Mesendoderm (in vitro differentiated cells): ENCODE measurements at regions not wholly inside any gene's neighbourhood (a gene's known extent, or its start where the extent isn't known, plus 50 kb on each side); places are given as distances from the start of the nearest gene placed in this dataset.

Experiments
- DNase-seq: peaks from one replicate; pipeline ENCODE4 v3.0.0; 2013
- H2AK5ac ChIP-seq: 2 replicates; pipeline ENCODE4 v1.6.1; 2013; ENCODE audit warnings: low read length, inconsistent platforms
- H2BK120ac ChIP-seq: 2 replicates; pipeline ENCODE4 v1.6.1; 2013; ENCODE audit warnings: low read depth, mild to moderate bottlenecking, low read length, moderate library complexity, mixed read lengths
- H2BK15ac ChIP-seq: replicated peaks from 2 replicates; pipeline ENCODE4 v1.6.1; 2013; ENCODE audit warnings: low read depth, mild to moderate bottlenecking, moderate library complexity
- H2BK5ac ChIP-seq: 2 replicates; pipeline ENCODE4 v1.6.1; 2013; ENCODE audit warnings: low read length, inconsistent platforms
- H3K18ac ChIP-seq: 2 replicates; pipeline ENCODE4 v1.6.1; 2013; ENCODE audit warnings: mild to moderate bottlenecking, low read length, mixed read lengths
- H3K23ac ChIP-seq: one replicate; pipeline ENCODE4 v1.6.1; 2013; ENCODE audit warnings: low read length
- H3K27ac ChIP-seq: 2 replicates; pipeline ENCODE4 v1.5.1; 2013; ENCODE audit warnings: low read depth, mild to moderate bottlenecking, inconsistent platforms, low read length, moderate library complexity
- H3K27me3 ChIP-seq: 2 replicates; pipeline ENCODE4 v1.6.1; 2013; ENCODE audit warnings: low read length, control low read depth, mild to moderate bottlenecking, inconsistent platforms; ENCODE audit not compliant: insufficient read depth, poor library complexity
- H3K36me3 ChIP-seq: 2 replicates; pipeline ENCODE4 v1.6.1; 2013; ENCODE audit warnings: low read length, inconsistent platforms; ENCODE audit not compliant: control insufficient read depth, insufficient read depth
- H3K4ac ChIP-seq: one replicate; pipeline ENCODE4 v1.6.1; 2013; ENCODE audit warnings: low read depth, mild to moderate bottlenecking, low read length, moderate library complexity
- H3K4me1 ChIP-seq: 2 replicates; pipeline ENCODE4 v1.6.1; 2013; ENCODE audit warnings: low read depth, low read length, inconsistent platforms; ENCODE audit not compliant: control insufficient read depth
- H3K4me2 ChIP-seq: 2 replicates; pipeline ENCODE4 v1.6.1; 2013; ENCODE audit warnings: low read length
- H3K4me3 ChIP-seq: 2 replicates; pipeline ENCODE4 v1.5.1; 2013; ENCODE audit warnings: mild to moderate bottlenecking, low read length
- H3K56ac ChIP-seq: one replicate; pipeline ENCODE4 v1.6.1; 2013; ENCODE audit warnings: low read length
- H3K79me1 ChIP-seq: 2 replicates; pipeline ENCODE4 v1.6.1; 2013; ENCODE audit warnings: low read length, inconsistent platforms
- H3K79me2 ChIP-seq: 2 replicates; pipeline ENCODE4 v1.6.1; 2013; ENCODE audit warnings: mild to moderate bottlenecking, low read length; ENCODE audit not compliant: control insufficient read depth, insufficient read depth
- H3K9ac ChIP-seq: 2 replicates; pipeline ENCODE4 v1.6.1; 2013; ENCODE audit warnings: low read length, inconsistent platforms
- H4K5ac ChIP-seq: one replicate; pipeline ENCODE4 v1.6.1; 2013; ENCODE audit warnings: low read length
- H4K8ac ChIP-seq: one replicate; pipeline ENCODE4 v1.6.1; 2013; ENCODE audit warnings: low read depth, mild to moderate bottlenecking, control low read depth, low read length, moderate library complexity
- WGBS: extraction: QIAGEN DNeasy Blood & Tissue Kit; methylation state at CpG from one replicate; pipeline ENCODE4 v1.1.7; 2013; ENCODE audit warnings: low lambda C conversion rate, missing lambda C conversion rate; ENCODE audit not compliant: insufficient coverage; ENCODE audit errors: extremely low coverage; 5-methylcytosine and 5-hydroxymethylcytosine counted together

DNA sequence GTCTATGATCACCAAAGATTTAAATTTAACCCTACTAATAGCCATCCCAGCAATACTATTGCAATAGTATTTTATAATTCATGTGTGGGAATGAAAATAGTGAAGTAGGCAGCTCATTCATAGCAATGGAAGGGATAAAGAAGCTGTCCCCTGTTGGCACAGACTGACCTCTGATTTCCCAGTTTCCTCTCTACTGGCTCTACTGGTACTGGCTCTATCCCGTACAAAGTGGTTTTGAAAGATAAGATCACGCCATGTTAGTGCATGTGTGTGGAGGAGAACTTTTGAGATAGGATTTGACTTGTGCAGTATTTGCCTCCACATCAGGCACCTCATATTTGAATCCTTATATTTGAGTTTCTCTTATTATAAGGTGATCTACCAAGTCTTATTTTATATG, 227.3 kb upstream of the ADGRL2 start:
- H2BK120ac ChIP-seq = no peak overlapping the region
- no peaks in the 10 kb centered on the region for H3K79me2 ChIP-seq
- H2BK5ac ChIP-seq = no peak overlapping the region
- H4K8ac ChIP-seq = no peak overlapping the region
- H4K5ac ChIP-seq = no peak overlapping the region
- no peaks in the 10 kb centered on the region for H3K36me3 ChIP-seq
- peaks cover 2% of the 10 kb centered on the region for H3K4me1 ChIP-seq
- no peak overlapping the region for H3K4ac ChIP-seq
- no peak for DNase-seq
- H3K23ac ChIP-seq = no peak overlapping the region
- H3K27me3 ChIP-seq = no peaks in the 10 kb centered on the region
- H3K27ac ChIP-seq = no peak overlapping the region
- no peak overlapping the region for H3K56ac ChIP-seq
- no peak overlapping the region for H3K4me2 ChIP-seq
- WGBS = no CpG with 5 or more reads among the region's 2 CpGs
- no peak overlapping the region for H2AK5ac ChIP-seq
- no peak overlapping the region for H3K18ac ChIP-seq
- no peak overlapping the region for H3K4me3 ChIP-seq
- H3K9ac ChIP-seq = no peak overlapping the region
- no peaks in the 10 kb centered on the region for H3K79me1 ChIP-seq
- no peak overlapping the region for H2BK15ac ChIP-seq

DNA sequence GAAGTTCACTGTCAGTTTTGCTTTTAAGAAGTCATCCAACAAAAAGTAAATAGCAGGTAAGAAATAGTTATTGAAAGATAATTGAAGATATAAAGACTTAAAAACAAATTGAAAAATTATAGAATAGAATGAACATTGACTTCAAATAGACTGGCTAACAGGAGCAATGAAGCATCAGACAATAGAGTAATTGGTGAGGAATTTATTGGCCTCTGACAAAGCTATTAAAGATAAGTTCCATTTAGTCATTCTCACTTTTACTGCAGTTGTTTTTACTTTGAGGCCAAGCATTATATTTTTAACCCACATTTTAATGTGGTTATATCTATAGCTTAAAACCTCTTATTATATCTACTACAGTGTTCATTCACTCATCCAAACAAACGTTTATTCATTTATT, 228.8 kb upstream of the ADGRL2 start:
- Histone ChIP-seq H3K4me3 (no peak overlapping the region), H2BK5ac (no peak overlapping the region), H3K18ac (no peak overlapping the region), H3K4me2 (no peak overlapping the region), H4K5ac (no peak overlapping the region), H2BK15ac (no peak overlapping the region), H2AK5ac (no peak overlapping the region), H3K27me3 (no peaks in the 10 kb centered on the region), H3K36me3 (no peaks in the 10 kb centered on the region), H3K4ac (no peak overlapping the region), H2BK120ac (no peak overlapping the region), H3K56ac (no peak overlapping the region), H3K23ac (no peak overlapping the region), H3K79me1 (no peaks in the 10 kb centered on the region), H4K8ac (no peak overlapping the region), H3K4me1 (peaks cover 2% of the 10 kb centered on the region), H3K27ac (no peak overlapping the region), H3K9ac (no peak overlapping the region), H3K79me2 (no peaks in the 10 kb centered on the region)
- no peak for DNase-seq
- WGBS = 100% methylated on average over 1 of the region's 1 CpG

GRCh38 chr1:81569761-81570160, 231.0 kb upstream of the ADGRL2 start:
- Histone ChIP-seq H3K4me3 (no peak overlapping the region), H3K56ac (no peak overlapping the region), H4K8ac (no peak overlapping the region), H3K27me3 (no peaks in the 10 kb centered on the region), H3K23ac (no peak overlapping the region), H3K4me1 (peaks cover 2% of the 10 kb centered on the region), H3K9ac (no peak overlapping the region), H2AK5ac (no peak overlapping the region), H2BK120ac (no peak overlapping the region), H3K79me1 (no peaks in the 10 kb centered on the region), H3K4ac (no peak overlapping the region), H4K5ac (no peak overlapping the region), H3K36me3 (no peaks in the 10 kb centered on the region), H3K18ac (no peak overlapping the region), H2BK5ac (no peak overlapping the region), H3K4me2 (no peak overlapping the region), H3K27ac (no peak overlapping the region), H2BK15ac (no peak overlapping the region), H3K79me2 (no peaks in the 10 kb centered on the region)
- no peak for DNase-seq
- WGBS = no CpG with 5 or more reads among the region's 1 CpG

- H3K23ac ChIP-seq = no peak overlapping the region
- H3K56ac ChIP-seq = no peak overlapping the region
- H2AK5ac ChIP-seq = no peak overlapping the region
- H4K5ac ChIP-seq = no peak overlapping the region
- H2BK5ac ChIP-seq = no peak overlapping the region
- H3K18ac ChIP-seq = no peak overlapping the region
- no peak overlapping the region for H2BK15ac ChIP-seq
- H3K27ac ChIP-seq = no peak overlapping the region
- DNase-seq = no peak
- no peak overlapping the region for H2BK120ac ChIP-seq
- H3K4me3 ChIP-seq = no peak overlapping the region
- no peak overlapping the region for H3K4me2 ChIP-seq
- H3K27me3 ChIP-seq = no peaks in the 10 kb centered on the region
- no peak overlapping the region for H3K4ac ChIP-seq
- H3K79me2 ChIP-seq = no peaks in the 10 kb centered on the region
- no peak overlapping the region for H3K9ac ChIP-seq
- no peaks in the 10 kb centered on the region for H3K79me1 ChIP-seq
- no peaks in the 10 kb centered on the region for H3K4me1 ChIP-seq
- no peak overlapping the region for H4K8ac ChIP-seq
- no peaks in the 10 kb centered on the region for H3K36me3 ChIP-seq
Observed at GRCh38 chr1:81563632-81564031, 237.1 kb upstream of the ADGRL2 start.

GRCh38 chr1:81562934-81563333, 237.8 kb upstream of the ADGRL2 start:
- Histone ChIP-seq H3K23ac (no peak overlapping the region), H3K56ac (no peak overlapping the region), H3K79me2 (no peaks in the 10 kb centered on the region), H3K79me1 (no peaks in the 10 kb centered on the region), H3K27ac (no peak overlapping the region), H2BK120ac (no peak overlapping the region), H3K4me1 (no peaks in the 10 kb centered on the region), H3K4ac (no peak overlapping the region), H2BK15ac (no peak overlapping the region), H3K4me2 (no peak overlapping the region), H3K18ac (no peak overlapping the region), H3K27me3 (no peaks in the 10 kb centered on the region), H3K36me3 (no peaks in the 10 kb centered on the region), H4K8ac (no peak overlapping the region), H2BK5ac (no peak overlapping the region), H3K9ac (no peak overlapping the region), H2AK5ac (no peak overlapping the region), H4K5ac (no peak overlapping the region), H3K4me3 (no peak overlapping the region)
- 100% methylated on average over 1 of the region's 3 CpGs for WGBS
- no peak for DNase-seq

DNA sequence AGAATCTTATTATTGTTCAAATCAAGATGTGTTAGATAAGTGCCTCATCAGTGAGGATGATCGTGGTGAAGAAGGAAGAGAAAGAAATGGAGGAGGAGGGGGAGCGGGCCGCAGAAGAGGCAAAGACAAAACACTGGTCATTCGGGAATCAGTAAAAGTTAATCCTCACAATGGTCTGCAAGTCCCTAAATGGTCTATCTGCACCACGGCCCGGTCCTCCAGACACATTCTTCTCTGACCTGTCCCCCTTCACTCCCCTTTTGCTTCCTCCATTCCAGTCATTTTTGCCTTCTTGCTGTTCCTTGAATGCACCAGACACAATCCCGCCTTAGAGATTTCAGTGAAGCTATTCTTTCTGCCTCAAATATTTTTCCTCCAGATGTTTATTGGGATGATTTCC, 240.1 kb upstream of the ADGRL2 start:
- Histone ChIP-seq H2BK15ac (no peak overlapping the region), H4K5ac (no peak overlapping the region), H3K4me3 (no peak overlapping the region), H3K9ac (no peak overlapping the region), H3K27me3 (no peaks in the 10 kb centered on the region), H2BK5ac (no peak overlapping the region), H3K4me2 (no peak overlapping the region), H2BK120ac (no peak overlapping the region), H3K4ac (no peak overlapping the region), H3K23ac (no peak overlapping the region), H4K8ac (no peak overlapping the region), H3K18ac (no peak overlapping the region), H2AK5ac (no peak overlapping the region), H3K56ac (no peak overlapping the region), H3K4me1 (no peaks in the 10 kb centered on the region), H3K79me2 (no peaks in the 10 kb centered on the region), H3K36me3 (no peaks in the 10 kb centered on the region), H3K27ac (no peak overlapping the region), H3K79me1 (no peaks in the 10 kb centered on the region)
- no CpG with 5 or more reads among the region's 7 CpGs for WGBS
- no peak for DNase-seq
